ENCODE measurements at regions not wholly inside any gene's neighbourhood (a gene's known extent, or its start where the extent isn't known, plus 50 kb on each side); places are given as distances from the start of the nearest gene placed in this dataset.
"Not testable (repeated sequence)": the region's sequence is repeated elsewhere in the genome, so short reads cannot be mapped to it uniquely, and the experiment has no call there.

DNA sequence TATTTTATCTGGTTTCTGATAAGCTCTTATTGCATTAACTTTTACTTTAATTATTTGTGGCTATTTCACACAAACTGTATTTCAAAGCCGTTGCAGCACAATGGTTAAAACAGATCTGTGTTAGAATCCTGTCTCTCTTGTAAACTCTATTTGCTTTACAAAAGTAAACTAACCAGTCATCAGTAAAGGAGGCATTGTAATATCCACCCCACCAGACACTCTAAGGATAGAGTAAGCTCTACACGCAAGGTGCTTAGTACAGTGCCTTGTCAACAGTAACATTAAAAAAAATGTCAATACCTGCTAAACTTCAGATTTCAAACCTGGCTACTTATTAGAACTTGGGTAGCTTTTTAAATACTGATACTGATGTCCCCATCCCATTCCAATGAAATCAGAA lies 228.4 kb downstream of the RCHY1 start:
- peak; percentile 23 for DNase-seq

GRCh38 chr4:75284831-75285230 lies 229.4 kb downstream of the RCHY1 start:
- no peak for DNase-seq

DNA sequence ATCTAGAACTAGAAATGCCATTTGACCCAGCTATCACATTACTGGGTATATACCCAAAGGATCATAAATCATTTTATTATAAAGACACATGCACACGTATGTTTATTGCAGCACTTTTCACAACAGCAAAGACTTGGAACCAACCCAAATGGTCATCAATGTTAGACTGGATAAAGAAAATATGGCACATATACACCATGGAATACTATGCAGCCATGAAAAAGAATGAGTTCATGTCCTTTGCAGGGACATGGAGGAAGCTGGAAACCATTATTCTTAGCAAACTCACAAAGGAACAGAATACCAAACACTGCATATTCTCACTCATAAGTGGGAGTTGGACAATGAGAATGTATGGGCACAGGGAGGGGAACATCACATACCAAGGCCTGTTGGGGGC lies 233.7 kb downstream of the RCHY1 start:
- not testable (repeated sequence) for DNase-seq

GRCh38 chr4:75259306-75259705 lies 254.9 kb downstream of the RCHY1 start:
- no peak for DNase-seq

DNA sequence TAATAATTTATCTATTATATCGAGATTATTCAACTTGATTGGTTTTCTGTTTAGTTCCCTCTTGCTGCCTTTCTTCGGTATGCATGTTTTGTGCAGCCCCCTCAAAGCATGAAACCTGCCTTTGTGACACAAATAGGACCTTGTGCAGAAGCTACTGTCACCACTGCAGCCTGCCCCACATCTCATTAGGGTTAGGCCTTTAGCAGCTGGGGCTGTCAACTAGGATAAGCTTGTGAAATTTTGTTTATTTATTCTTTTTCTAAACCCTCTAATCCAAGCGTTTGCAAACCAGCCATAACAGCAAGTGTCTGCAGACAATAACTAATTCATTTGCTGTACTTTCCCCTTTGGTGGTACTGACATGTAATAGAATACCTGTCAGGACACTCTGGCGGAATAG lies 258.9 kb downstream of the RCHY1 start:
- DNase-seq, result no peak

DNA sequence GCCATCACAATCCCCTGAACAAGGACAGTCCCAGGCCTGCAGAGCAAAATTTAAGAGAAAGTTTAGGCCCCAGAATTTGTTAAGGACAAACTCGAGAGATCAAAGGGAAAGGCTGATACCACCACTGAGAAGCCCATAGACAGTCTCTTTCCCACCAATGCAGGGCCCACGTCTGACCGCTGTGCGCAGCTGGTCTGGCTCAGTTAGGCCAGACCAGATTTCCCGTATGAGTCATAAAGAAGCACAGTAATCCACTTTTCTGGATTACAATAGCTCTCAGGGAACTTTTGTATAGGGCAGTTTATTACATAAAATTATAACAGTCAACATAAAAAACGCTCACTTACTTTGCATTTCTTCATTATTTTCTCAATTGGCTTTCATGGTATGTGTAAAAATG lies 259.5 kb downstream of the RCHY1 start:
- DNase-seq, result peak; percentile 4

DNA sequence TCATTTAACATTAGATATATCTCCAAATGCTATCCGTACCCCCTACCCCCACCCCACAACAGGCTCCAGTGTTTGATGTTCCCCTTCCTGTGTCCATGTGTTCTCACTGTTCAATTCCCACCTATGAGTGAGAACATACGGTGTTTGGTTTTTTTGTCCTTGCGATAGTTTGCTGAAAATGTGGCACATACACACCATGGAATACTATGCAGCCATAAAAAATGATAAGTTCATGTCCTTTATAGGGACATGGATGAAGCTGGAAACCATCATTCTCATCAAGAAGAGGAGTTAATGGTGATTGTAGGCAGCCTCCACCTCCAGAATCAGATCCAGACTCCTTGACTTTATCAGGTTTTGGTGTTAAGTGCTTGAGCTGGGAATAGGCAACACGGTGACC lies 261.1 kb downstream of the RCHY1 start:
- not testable (repeated sequence) for DNase-seq

GRCh38 chr4:75251547-75251946 lies 262.7 kb downstream of the RCHY1 start:
- DNase-seq, result no peak

- DNase-seq, result peak; percentile 25
Measured at GRCh38 chr4:75249739-75250138, 264.5 kb downstream of the RCHY1 start.

- peak; percentile 86 for DNase-seq
Measured at GRCh38 chr4:75248770-75249407, 265.3 kb downstream of the RCHY1 start.

DNA sequence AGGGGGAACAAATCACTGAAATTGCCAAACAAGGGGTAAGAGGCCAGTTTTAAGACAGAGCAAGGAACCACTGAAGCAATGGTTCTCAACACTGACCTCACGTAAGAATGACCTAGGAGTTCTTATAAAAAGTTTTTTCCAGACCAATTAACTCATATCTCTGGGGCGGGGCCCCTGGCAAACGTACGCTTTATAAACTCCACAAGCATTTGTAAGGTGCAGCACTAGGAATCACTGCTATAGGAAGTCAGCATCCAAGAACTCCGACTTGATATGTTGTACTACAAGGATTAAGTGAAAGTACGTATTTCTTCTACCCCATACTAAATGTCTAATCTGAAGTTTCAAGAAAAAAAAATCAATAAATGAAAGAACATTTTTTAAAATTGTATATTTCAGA lies 269.9 kb downstream of the RCHY1 start:
- no peak for DNase-seq

- no peak for DNase-seq
Measured at GRCh38 chr4:75243570-75243969, 270.6 kb downstream of the RCHY1 start.

- DNase-seq, result no peak
Measured at GRCh38 chr4:75235359-75235951, 278.7 kb downstream of the RCHY1 start.

DNA sequence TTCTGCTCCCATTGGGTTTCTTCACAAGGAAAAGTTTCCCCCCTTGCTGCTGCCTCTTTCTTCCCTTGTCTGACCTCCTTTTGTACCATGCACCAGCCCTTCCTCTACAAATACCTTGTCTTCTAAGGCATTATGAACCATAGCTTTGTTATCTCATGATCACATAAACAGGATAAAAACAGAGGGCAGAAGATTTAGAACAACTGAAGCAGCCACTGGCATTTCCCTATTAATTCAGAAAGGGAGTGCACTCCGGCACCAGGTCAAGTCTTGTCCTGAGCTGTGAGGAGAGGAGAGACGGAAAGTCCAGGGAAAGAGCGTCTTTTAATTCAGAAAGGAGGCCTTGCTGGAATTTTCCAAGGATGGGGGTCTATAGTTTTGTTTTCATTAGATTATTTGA lies 281.7 kb downstream of the RCHY1 start:
- no peak for DNase-seq

- no peak for DNase-seq
Measured at GRCh38 chr4:75229806-75230570, 284.2 kb downstream of the RCHY1 start.

GRCh38 chr4:75213480-75213879 lies 280.6 kb downstream of the PARM1 start:
- no peak for DNase-seq

DNA sequence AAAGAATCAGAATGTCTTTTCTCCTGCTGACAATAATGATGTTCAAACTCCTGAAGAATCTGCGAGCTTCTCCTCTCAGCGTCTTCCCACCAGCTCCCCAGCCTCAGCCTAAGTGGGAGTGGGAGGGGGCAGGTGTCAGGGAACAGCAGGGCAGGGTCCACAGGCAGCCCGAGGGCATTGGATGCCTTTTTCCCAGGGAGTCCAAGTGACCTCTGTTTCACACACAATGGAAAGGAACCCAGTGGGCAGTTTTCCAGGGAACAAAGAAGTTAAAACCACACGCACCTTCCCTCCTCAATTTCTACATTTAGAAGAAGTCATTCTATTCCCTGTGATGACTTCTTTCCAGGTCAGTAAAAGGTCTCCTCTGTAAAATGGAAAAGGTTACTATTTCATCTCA lies 278.5 kb downstream of the PARM1 start:
- no peak for DNase-seq

DNA sequence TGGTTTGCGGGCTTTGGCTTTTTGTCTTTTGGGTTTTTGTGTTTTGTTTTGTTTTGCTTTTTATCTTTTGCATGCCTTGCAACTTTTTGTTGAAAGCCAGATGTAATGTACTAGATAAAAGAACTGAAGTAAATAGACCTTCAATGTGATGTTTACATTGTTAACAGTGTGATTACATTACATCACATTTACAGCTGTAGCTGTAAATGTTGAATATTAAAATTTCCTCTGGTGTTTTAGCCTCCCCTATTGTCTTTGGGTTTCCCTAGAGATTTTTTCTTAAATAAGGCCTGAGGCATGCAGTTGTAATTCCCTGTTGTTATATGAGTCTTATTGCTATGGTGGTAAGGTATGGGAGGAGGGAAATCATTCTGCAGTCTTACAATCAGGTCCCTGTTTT lies 275.0 kb downstream of the PARM1 start:
- DNase-seq, result no peak

DNA sequence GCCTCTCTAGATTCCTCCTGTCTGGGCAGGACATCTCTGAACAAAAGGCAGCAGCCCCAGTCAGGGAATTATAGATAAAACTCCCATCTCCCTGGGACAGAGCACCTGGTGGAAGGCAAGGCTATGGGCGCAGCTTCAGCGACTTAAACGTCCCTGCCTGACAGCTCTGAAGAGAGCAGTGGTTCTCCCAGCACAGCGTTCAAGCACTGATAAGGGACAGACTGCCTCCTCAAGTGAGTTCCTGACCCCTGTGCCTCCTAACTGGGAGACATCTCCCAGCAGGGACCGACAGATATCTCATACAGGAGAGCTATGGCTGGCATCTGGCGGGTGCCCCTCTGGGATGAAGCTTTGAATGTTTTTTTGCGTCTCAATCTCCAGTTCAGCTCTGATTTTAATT lies 262.2 kb downstream of the PARM1 start:
- no peak for DNase-seq

- DNase-seq, result no peak
Measured at GRCh38 chr4:75194180-75194579, 261.3 kb downstream of the PARM1 start.

- DNase-seq, result not testable (repeated sequence)
Measured at GRCh38 chr4:75192182-75192581, 259.3 kb downstream of the PARM1 start.

DNA sequence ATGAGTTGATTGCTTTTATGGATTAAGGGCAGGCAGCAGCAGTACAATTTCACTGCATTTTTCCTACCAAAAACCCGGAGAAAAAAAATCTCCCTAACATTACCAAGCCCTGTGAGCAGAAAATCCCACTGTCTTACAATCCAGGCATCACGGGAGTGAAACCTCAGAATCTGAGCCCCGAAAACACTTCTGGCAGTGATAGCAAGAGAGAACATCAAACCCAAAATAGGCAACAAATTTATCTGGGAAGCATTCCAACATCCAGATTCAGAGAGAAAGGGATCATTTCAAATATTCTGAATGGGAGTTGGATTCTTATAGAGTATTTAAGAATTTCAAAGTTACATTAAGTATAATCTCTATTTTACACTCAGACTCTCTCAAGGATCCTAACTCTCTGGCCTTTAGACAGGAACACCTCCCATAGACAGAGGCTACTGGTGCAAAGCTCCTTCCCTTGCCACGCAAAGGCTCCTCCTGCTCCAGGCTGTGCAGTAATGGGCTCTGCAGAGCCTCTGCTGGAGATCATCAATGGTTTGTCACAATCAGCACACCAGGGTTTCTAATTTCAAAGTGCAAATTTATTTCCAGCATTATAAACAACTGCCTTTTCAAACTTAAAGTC lies 256.9 kb downstream of the PARM1 start:
- no peak for DNase-seq

- peak; percentile 58 for DNase-seq
Measured at GRCh38 chr4:75180790-75181776, 248.2 kb downstream of the PARM1 start.
